B cell (primary cell): ENCODE measurements at regions not wholly inside any gene's neighbourhood (a gene's known extent, or its start where the extent isn't known, plus 50 kb on each side); places are given as distances from the start of the nearest gene placed in this dataset.

ENCODE experiments used
- CTCF ChIP-seq: fragments of 200-600 bp; IDR thresholded peaks from one replicate; pipeline ENCODE4 v1.8.0; 2022; ENCODE audit warnings: antibody characterized with exemption, mild to moderate bottlenecking
- EZH2 ChIP-seq: IDR thresholded peaks from 2 replicates; pipeline ENCODE4 v1.6.1; 2012; ENCODE audit warnings: borderline replicate concordance, low read depth, mild to moderate bottlenecking, moderate library complexity, low read length; ENCODE audit not compliant: insufficient read depth, poor library complexity, severe bottlenecking

GRCh38 chr5:116872486-116872885 is 297.9 kb upstream of the SEMA6A start:
- TF ChIP-seq CTCF, result no peak
- no peak for TF ChIP-seq EZH2
